ENCODE measurements at regions not wholly inside any gene's neighbourhood (a gene's known extent, or its start where the extent isn't known, plus 50 kb on each side); places are given as distances from the start of the nearest gene placed in this dataset.

- Mint-ChIP-seq H3K27ac (no peak overlapping the region), H3K4me1 (ENCODE audit: low read depth) (no peaks in the 10 kb centered on the region), H3K27me3 (ENCODE audit: insufficient read depth) (no peaks in the 10 kb centered on the region)
Measured at GRCh38 chr5:20469390-20469789, 481.4 kb upstream of the CDH18 start.

GRCh38 chr5:20466512-20466911, 478.5 kb upstream of the CDH18 start:
- Mint-ChIP-seq H3K27ac (no peak overlapping the region), H3K9me3 (peaks cover 12% of the 10 kb centered on the region), H3K4me1 (ENCODE audit: low read depth) (no peaks in the 10 kb centered on the region), H3K4me3 (no peak overlapping the region), H3K36me3 (ENCODE audit: low read depth) (no peaks in the 10 kb centered on the region), H3K27me3 (ENCODE audit: insufficient read depth) (no peaks in the 10 kb centered on the region)
- intact Hi-C loops (cut with micrococcal nuclease), result no loop called here
- no peak for DNase-seq (ENCODE audit: low spot score)

More at GRCh38 chr5:20469390-20469789, 481.4 kb upstream of the CDH18 start:
- Mint-ChIP-seq H3K9me3 (peaks cover 5% of the 10 kb centered on the region), H3K4me3 (no peak overlapping the region), H3K36me3 (ENCODE audit: low read depth) (no peaks in the 10 kb centered on the region)
- intact Hi-C loops (cut with micrococcal nuclease), result no loop called here
- no peak for DNase-seq (ENCODE audit: low spot score)

GRCh38 chr5:20463206-20463605, 475.2 kb upstream of the CDH18 start:
- Mint-ChIP-seq H3K36me3 (ENCODE audit: low read depth) (no peaks in the 10 kb centered on the region), H3K4me3 (no peak overlapping the region), H3K27ac (no peak overlapping the region), H3K4me1 (ENCODE audit: low read depth) (no peaks in the 10 kb centered on the region), H3K9me3 (peaks cover 13% of the 10 kb centered on the region), H3K27me3 (ENCODE audit: insufficient read depth) (no peaks in the 10 kb centered on the region)
- intact Hi-C loops (cut with micrococcal nuclease), result no loop called here
- DNase-seq (ENCODE audit: low spot score), result no peak

- DNase-seq (ENCODE audit: low spot score), result no peak
- Mint-ChIP-seq H3K27ac (no peak overlapping the region), H3K27me3 (ENCODE audit: insufficient read depth) (no peaks in the 10 kb centered on the region), H3K4me3 (no peak overlapping the region), H3K36me3 (ENCODE audit: low read depth) (no peaks in the 10 kb centered on the region), H3K9me3 (peaks cover 21% of the 10 kb centered on the region), H3K4me1 (ENCODE audit: low read depth) (no peaks in the 10 kb centered on the region)
- intact Hi-C loops (cut with micrococcal nuclease), result no loop called here
Measured at GRCh38 chr5:20446121-20446520, 458.1 kb upstream of the CDH18 start.

- Mint-ChIP-seq H3K27me3 (ENCODE audit: insufficient read depth) (no peaks in the 10 kb centered on the region), H3K9me3 (peaks cover 26% of the 10 kb centered on the region), H3K27ac (no peak overlapping the region), H3K36me3 (ENCODE audit: low read depth) (no peaks in the 10 kb centered on the region), H3K4me1 (ENCODE audit: low read depth) (no peaks in the 10 kb centered on the region), H3K4me3 (no peak overlapping the region)
- DNase-seq (ENCODE audit: low spot score), result no peak
- intact Hi-C loops (cut with micrococcal nuclease), result no loop called here
Measured at GRCh38 chr5:20445326-20445860, 457.4 kb upstream of the CDH18 start.

- no peaks in the 10 kb centered on the region for H3K36me3 Mint-ChIP-seq (ENCODE audit: low read depth)
- H3K27ac Mint-ChIP-seq, result no peak overlapping the region
- intact Hi-C loops (cut with micrococcal nuclease), result no loop called here
- peaks cover 6% of the 10 kb centered on the region for H3K9me3 Mint-ChIP-seq
- no peaks in the 10 kb centered on the region for H3K4me1 Mint-ChIP-seq (ENCODE audit: low read depth)
- no peak for DNase-seq (ENCODE audit: low spot score)
- no peaks in the 10 kb centered on the region for H3K27me3 Mint-ChIP-seq (ENCODE audit: insufficient read depth)
- no peak overlapping the region for H3K4me3 Mint-ChIP-seq
Measured at GRCh38 chr5:20434786-20435185, 446.8 kb upstream of the CDH18 start.

GRCh38 chr5:20420991-20421595, 433.1 kb upstream of the CDH18 start:
- Mint-ChIP-seq H3K4me3 (no peak overlapping the region), H3K36me3 (ENCODE audit: low read depth) (no peaks in the 10 kb centered on the region)

More at GRCh38 chr5:20420991-20421595, 433.1 kb upstream of the CDH18 start:
- intact Hi-C loops (cut with micrococcal nuclease), result no loop called here
- no peaks in the 10 kb centered on the region for H3K27me3 Mint-ChIP-seq (ENCODE audit: insufficient read depth)
- H3K27ac Mint-ChIP-seq, result no peak overlapping the region
- H3K4me1 Mint-ChIP-seq (ENCODE audit: low read depth), result no peaks in the 10 kb centered on the region
- H3K9me3 Mint-ChIP-seq, result peaks cover 18% of the 10 kb centered on the region
- no peak for DNase-seq (ENCODE audit: low spot score)

Data from activated T-helper 1 cell treated with anti-CD3 and anti-CD28 coated beads, Interleukin-12 subunit alpha, Interleukin-12 subunit beta, Interleukin-2, Interleukin-4 antibody, amounts not matched to agents 30 ng/mL and 10 ng/mL and 1 ng/mL, durations not matched to agents 14 hours and 24 hours and 36 hours (primary cell).